ENCODE measurements at regions not wholly inside any gene's neighbourhood (a gene's known extent, or its start where the extent isn't known, plus 50 kb on each side); places are given as distances from the start of the nearest gene placed in this dataset.

- H3K9me3 Mint-ChIP-seq: no peaks in the 10 kb centered on the region
- no peak overlapping the region for H3K4me3 Mint-ChIP-seq
- H3K4me1 Mint-ChIP-seq: no peaks in the 10 kb centered on the region
- DNase-seq: no peak
- no peaks in the 10 kb centered on the region for H3K27me3 Mint-ChIP-seq
- no peaks in the 10 kb centered on the region for H3K36me3 Mint-ChIP-seq
- H3K27ac Mint-ChIP-seq: no peak overlapping the region
Observed at GRCh38 chr11:62073061-62073460, 50.8 kb upstream of the INCENP start.

- no peaks in the 10 kb centered on the region for H3K36me3 Mint-ChIP-seq
- DNase-seq: no peak
- H3K27ac Mint-ChIP-seq: no peak overlapping the region
- no peaks in the 10 kb centered on the region for H3K4me1 Mint-ChIP-seq
- no peak overlapping the region for H3K4me3 Mint-ChIP-seq
- no peaks in the 10 kb centered on the region for H3K9me3 Mint-ChIP-seq
- H3K27me3 Mint-ChIP-seq: no peaks in the 10 kb centered on the region
Observed at GRCh38 chr11:62071408-62071807, 52.4 kb upstream of the INCENP start.

- Mint-ChIP-seq H3K36me3 (no peaks in the 10 kb centered on the region), H3K4me3 (no peak overlapping the region), H3K9me3 (no peaks in the 10 kb centered on the region), H3K27ac (no peak overlapping the region), H3K4me1 (no peaks in the 10 kb centered on the region), H3K27me3 (no peaks in the 10 kb centered on the region)
- DNase-seq: no peak
Observed at GRCh38 chr11:62069986-62070919, 53.6 kb upstream of the INCENP start.

- H3K36me3 Mint-ChIP-seq: no peaks in the 10 kb centered on the region
- H3K9me3 Mint-ChIP-seq: no peaks in the 10 kb centered on the region
- H3K27me3 Mint-ChIP-seq: no peaks in the 10 kb centered on the region
- no peak overlapping the region for H3K4me3 Mint-ChIP-seq
- no peaks in the 10 kb centered on the region for H3K4me1 Mint-ChIP-seq
- no peak overlapping the region for H3K27ac Mint-ChIP-seq
- no peak for DNase-seq
Observed at GRCh38 chr11:62069374-62069773, 54.4 kb upstream of the INCENP start.

- Mint-ChIP-seq H3K4me3 (no peak overlapping the region), H3K4me1 (no peaks in the 10 kb centered on the region), H3K27me3 (no peaks in the 10 kb centered on the region), H3K9me3 (no peaks in the 10 kb centered on the region), H3K27ac (no peak overlapping the region), H3K36me3 (no peaks in the 10 kb centered on the region)
- DNase-seq: no peak
Observed at GRCh38 chr11:62068730-62069129, 55.1 kb upstream of the INCENP start.

GRCh38 chr11:62067741-62068140 is 56.1 kb upstream of the INCENP start:
- Mint-ChIP-seq H3K27me3 (no peaks in the 10 kb centered on the region), H3K9me3 (no peaks in the 10 kb centered on the region), H3K36me3 (no peaks in the 10 kb centered on the region), H3K4me1 (no peaks in the 10 kb centered on the region), H3K4me3 (no peak overlapping the region), H3K27ac (no peak overlapping the region)
- no peak for DNase-seq

GRCh38 chr11:62064221-62064620 is 59.6 kb upstream of the INCENP start:
- no peak overlapping the region for H3K27ac Mint-ChIP-seq
- H3K4me1 Mint-ChIP-seq: no peaks in the 10 kb centered on the region
- no peaks in the 10 kb centered on the region for H3K9me3 Mint-ChIP-seq
- H3K4me3 Mint-ChIP-seq: no peak overlapping the region
- H3K27me3 Mint-ChIP-seq: no peaks in the 10 kb centered on the region
- H3K36me3 Mint-ChIP-seq: no peaks in the 10 kb centered on the region
- no peak for DNase-seq

- no peak for DNase-seq
- no peaks in the 10 kb centered on the region for H3K4me1 Mint-ChIP-seq
- no peaks in the 10 kb centered on the region for H3K36me3 Mint-ChIP-seq
- H3K4me3 Mint-ChIP-seq: no peak overlapping the region
- H3K9me3 Mint-ChIP-seq: no peaks in the 10 kb centered on the region
- no peaks in the 10 kb centered on the region for H3K27me3 Mint-ChIP-seq
- no peak overlapping the region for H3K27ac Mint-ChIP-seq
Observed at GRCh38 chr11:62062223-62062861, 61.5 kb upstream of the INCENP start.

GRCh38 chr11:62061356-62062222 is 62.2 kb upstream of the INCENP start:
- Mint-ChIP-seq H3K9me3 (no peaks in the 10 kb centered on the region), H3K36me3 (no peaks in the 10 kb centered on the region), H3K4me1 (no peaks in the 10 kb centered on the region), H3K4me3 (no peak overlapping the region), H3K27me3 (no peaks in the 10 kb centered on the region), H3K27ac (no peak overlapping the region)
- DNase-seq: no peak

- H3K36me3 Mint-ChIP-seq: no peaks in the 10 kb centered on the region
- H3K9me3 Mint-ChIP-seq: no peaks in the 10 kb centered on the region
- H3K4me1 Mint-ChIP-seq: no peaks in the 10 kb centered on the region
- no peak for DNase-seq
- H3K27me3 Mint-ChIP-seq: no peaks in the 10 kb centered on the region
- H3K27ac Mint-ChIP-seq: no peak overlapping the region
- no peak overlapping the region for H3K4me3 Mint-ChIP-seq
Observed at GRCh38 chr11:62057069-62057468, 66.7 kb upstream of the INCENP start.

- no peak overlapping the region for H3K4me3 Mint-ChIP-seq
- no peak overlapping the region for H3K27ac Mint-ChIP-seq
- H3K36me3 Mint-ChIP-seq: no peaks in the 10 kb centered on the region
- no peaks in the 10 kb centered on the region for H3K27me3 Mint-ChIP-seq
- no peak for DNase-seq
- no peaks in the 10 kb centered on the region for H3K4me1 Mint-ChIP-seq
- no peaks in the 10 kb centered on the region for H3K9me3 Mint-ChIP-seq
Observed at GRCh38 chr11:62055970-62056369, 67.8 kb upstream of the INCENP start.

GRCh38 chr11:62054484-62055121 is 69.2 kb upstream of the INCENP start:
- H3K4me3 Mint-ChIP-seq: no peak overlapping the region

GRCh38 chr11:62054081-62054480 is 69.7 kb upstream of the INCENP start:
- no peak for DNase-seq
- Mint-ChIP-seq H3K4me1 (no peaks in the 10 kb centered on the region), H3K27ac (no peak overlapping the region), H3K27me3 (no peaks in the 10 kb centered on the region), H3K9me3 (no peaks in the 10 kb centered on the region), H3K4me3 (no peak overlapping the region), H3K36me3 (no peaks in the 10 kb centered on the region)

More at GRCh38 chr11:62054484-62055121, 69.2 kb upstream of the INCENP start:
- no peaks in the 10 kb centered on the region for H3K4me1 Mint-ChIP-seq
- H3K27me3 Mint-ChIP-seq: no peaks in the 10 kb centered on the region
- no peaks in the 10 kb centered on the region for H3K36me3 Mint-ChIP-seq
- no peak overlapping the region for H3K27ac Mint-ChIP-seq
- no peak for DNase-seq
- no peaks in the 10 kb centered on the region for H3K9me3 Mint-ChIP-seq

GRCh38 chr11:62050716-62051115 is 73.1 kb upstream of the INCENP start:
- DNase-seq: no peak
- Mint-ChIP-seq H3K27ac (no peak overlapping the region), H3K36me3 (no peaks in the 10 kb centered on the region)

GRCh38 chr11:62048100-62048499 is 75.7 kb upstream of the INCENP start:
- Mint-ChIP-seq H3K4me3 (no peak overlapping the region), H3K4me1 (no peaks in the 10 kb centered on the region), H3K36me3 (no peaks in the 10 kb centered on the region), H3K9me3 (no peaks in the 10 kb centered on the region), H3K27ac (no peak overlapping the region), H3K27me3 (peaks cover 4% of the 10 kb centered on the region)
- DNase-seq: no peak

More at GRCh38 chr11:62050716-62051115, 73.1 kb upstream of the INCENP start:
- Mint-ChIP-seq H3K4me3 (no peak overlapping the region), H3K9me3 (no peaks in the 10 kb centered on the region), H3K4me1 (no peaks in the 10 kb centered on the region), H3K27me3 (no peaks in the 10 kb centered on the region)
